ENCODE measurements at regions not wholly inside any gene's neighbourhood (a gene's known extent, or its start where the extent isn't known, plus 50 kb on each side); places are given as distances from the start of the nearest gene placed in this dataset.

DNA sequence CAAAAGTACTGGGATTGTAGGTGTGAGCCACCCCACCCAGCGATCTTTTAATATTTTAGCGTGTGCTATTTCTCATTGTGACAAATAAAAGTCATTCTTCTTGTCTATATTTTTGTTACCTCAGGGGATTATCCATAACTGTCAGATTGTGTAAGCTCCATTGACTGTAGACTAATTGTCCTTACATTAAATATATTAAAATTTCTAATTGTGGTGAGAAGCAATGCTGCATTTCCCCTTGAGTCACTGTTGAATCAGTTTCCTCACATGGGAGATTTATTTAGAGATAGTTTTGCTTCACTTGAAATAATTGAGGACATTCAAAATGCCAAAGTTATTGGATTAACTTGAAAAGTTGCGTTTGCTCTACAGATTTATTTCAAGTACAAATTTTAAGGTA lies 782.4 kb upstream of the WWC1 start:
- TF ChIP-seq, protein P1, sequence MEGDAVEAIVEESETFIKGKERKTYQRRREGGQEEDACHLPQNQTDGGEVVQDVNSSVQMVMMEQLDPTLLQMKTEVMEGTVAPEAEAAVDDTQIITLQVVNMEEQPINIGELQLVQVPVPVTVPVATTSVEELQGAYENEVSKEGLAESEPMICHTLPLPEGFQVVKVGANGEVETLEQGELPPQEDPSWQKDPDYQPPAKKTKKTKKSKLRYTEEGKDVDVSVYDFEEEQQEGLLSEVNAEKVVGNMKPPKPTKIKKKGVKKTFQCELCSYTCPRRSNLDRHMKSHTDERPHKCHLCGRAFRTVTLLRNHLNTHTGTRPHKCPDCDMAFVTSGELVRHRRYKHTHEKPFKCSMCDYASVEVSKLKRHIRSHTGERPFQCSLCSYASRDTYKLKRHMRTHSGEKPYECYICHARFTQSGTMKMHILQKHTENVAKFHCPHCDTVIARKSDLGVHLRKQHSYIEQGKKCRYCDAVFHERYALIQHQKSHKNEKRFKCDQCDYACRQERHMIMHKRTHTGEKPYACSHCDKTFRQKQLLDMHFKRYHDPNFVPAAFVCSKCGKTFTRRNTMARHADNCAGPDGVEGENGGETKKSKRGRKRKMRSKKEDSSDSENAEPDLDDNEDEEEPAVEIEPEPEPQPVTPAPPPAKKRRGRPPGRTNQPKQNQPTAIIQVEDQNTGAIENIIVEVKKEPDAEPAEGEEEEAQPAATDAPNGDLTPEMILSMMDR (IDR thresholded peaks at IDR 0.05; ENCODE audit: poor library complexity, severe bottlenecking), result no peak
- TF ChIP-seq EZH2 (IDR thresholded peaks at IDR 0.05; ENCODE audit: borderline replicate concordance, insufficient read depth, low read length, poor library complexity, severe bottlenecking) (no peak), POLR2AphosphoS5 (IDR thresholded peaks at IDR 0.05) (no peak), RAD21 (conservative IDR thresholded peaks at IDR 0.05) (no peak), SMC3 (conservative IDR thresholded peaks at IDR 0.05; ENCODE audit: poor library complexity) (no peak), EP300 (conservative IDR thresholded peaks at IDR 0.05; ENCODE audit: poor library complexity, severe bottlenecking) (no peak), TAF1 (IDR thresholded peaks at IDR 0.05; ENCODE audit: low read depth) (no peak)
- TF ChIP-seq, protein P2, sequence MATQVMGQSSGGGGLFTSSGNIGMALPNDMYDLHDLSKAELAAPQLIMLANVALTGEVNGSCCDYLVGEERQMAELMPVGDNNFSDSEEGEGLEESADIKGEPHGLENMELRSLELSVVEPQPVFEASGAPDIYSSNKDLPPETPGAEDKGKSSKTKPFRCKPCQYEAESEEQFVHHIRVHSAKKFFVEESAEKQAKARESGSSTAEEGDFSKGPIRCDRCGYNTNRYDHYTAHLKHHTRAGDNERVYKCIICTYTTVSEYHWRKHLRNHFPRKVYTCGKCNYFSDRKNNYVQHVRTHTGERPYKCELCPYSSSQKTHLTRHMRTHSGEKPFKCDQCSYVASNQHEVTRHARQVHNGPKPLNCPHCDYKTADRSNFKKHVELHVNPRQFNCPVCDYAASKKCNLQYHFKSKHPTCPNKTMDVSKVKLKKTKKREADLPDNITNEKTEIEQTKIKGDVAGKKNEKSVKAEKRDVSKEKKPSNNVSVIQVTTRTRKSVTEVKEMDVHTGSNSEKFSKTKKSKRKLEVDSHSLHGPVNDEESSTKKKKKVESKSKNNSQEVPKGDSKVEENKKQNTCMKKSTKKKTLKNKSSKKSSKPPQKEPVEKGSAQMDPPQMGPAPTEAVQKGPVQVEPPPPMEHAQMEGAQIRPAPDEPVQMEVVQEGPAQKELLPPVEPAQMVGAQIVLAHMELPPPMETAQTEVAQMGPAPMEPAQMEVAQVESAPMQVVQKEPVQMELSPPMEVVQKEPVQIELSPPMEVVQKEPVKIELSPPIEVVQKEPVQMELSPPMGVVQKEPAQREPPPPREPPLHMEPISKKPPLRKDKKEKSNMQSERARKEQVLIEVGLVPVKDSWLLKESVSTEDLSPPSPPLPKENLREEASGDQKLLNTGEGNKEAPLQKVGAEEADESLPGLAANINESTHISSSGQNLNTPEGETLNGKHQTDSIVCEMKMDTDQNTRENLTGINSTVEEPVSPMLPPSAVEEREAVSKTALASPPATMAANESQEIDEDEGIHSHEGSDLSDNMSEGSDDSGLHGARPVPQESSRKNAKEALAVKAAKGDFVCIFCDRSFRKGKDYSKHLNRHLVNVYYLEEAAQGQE (IDR thresholded peaks at IDR 0.05; ENCODE audit: borderline replicate concordance), result no peak
